ENCODE measurements at regions not wholly inside any gene's neighbourhood (a gene's known extent, or its start where the extent isn't known, plus 50 kb on each side); places are given as distances from the start of the nearest gene placed in this dataset.

GRCh38 chr5:2157372-2157771, 274.6 kb upstream of the IRX4 start:
- Histone ChIP-seq H3K27ac (ENCODE audit: low read depth, low read length) (no peak overlapping the region), H3K23ac (ENCODE audit: insufficient read length) (no peak overlapping the region), H3K56ac (replicated peaks; ENCODE audit: insufficient read length, low read depth, low read length) (no peak overlapping the region), H3K9ac (replicated peaks in 1 of 4; ENCODE audit: extremely low read depth in 1 of 4, low read depth in 3 of 4, low read length in 3 of 4) (no peak overlapping the region), H4K8ac (ENCODE audit: extremely low read depth, insufficient read depth, low read length) (no peak overlapping the region), H3K4me2 (ENCODE audit: insufficient read depth in 1 of 2, low read depth in 2 of 2, low read length in 2 of 2) (no peak overlapping the region), H3K36me3 (ENCODE audit: control insufficient read depth in 2 of 4, insufficient read depth in 4 of 4, low read length in 3 of 4) (no peaks in the 10 kb centered on the region), H2BK5ac (ENCODE audit: low read depth, low read length) (no peak overlapping the region), H3K4me1 (replicated peaks in 1 of 4; ENCODE audit: control insufficient read depth in 3 of 4, insufficient read depth in 4 of 4, low read length in 3 of 4) (no peaks in the 10 kb centered on the region), H3K18ac (ENCODE audit: extremely low read depth, low read length) (no peak overlapping the region), H2BK120ac (replicated peaks; ENCODE audit: low read depth, low read length) (no peak overlapping the region), H4K20me1 (replicated peaks in 1 of 2; ENCODE audit: control insufficient read depth in 1 of 2, insufficient read depth in 2 of 2, low read length in 2 of 2) (no peaks in the 10 kb centered on the region), H2BK12ac (ENCODE audit: low read depth, low read length) (no peak overlapping the region), H2BK15ac (ENCODE audit: low read length) (no peak overlapping the region), H4K5ac (ENCODE audit: insufficient read length, low read depth, low read length) (no peak overlapping the region), H3K4me3 (ENCODE audit: extremely low read depth in 1 of 4, insufficient read depth in 2 of 4, low read depth in 3 of 4, low read length in 4 of 4) (no peak overlapping the region), H3K9me3 (ENCODE audit: insufficient read depth in 2 of 2, low read depth in 1 of 2, low read length in 1 of 2) (no peaks in the 10 kb centered on the region), H3K27me3 (replicated peaks in 1 of 4; ENCODE audit: control insufficient read depth in 3 of 4, extremely low read depth in 1 of 4, insufficient read depth in 3 of 4, low read length in 3 of 4) (no peaks in the 10 kb centered on the region), H4K91ac (replicated peaks; ENCODE audit: insufficient read length, low read length) (no peak overlapping the region), H3K23me2 (ENCODE audit: low read depth, low read length) (peaks cover 13% of the 10 kb centered on the region; the same call in 1 of the 2 replicates), H2AFZ (ENCODE audit: low read length) (no peak overlapping the region), H3K79me2 (ENCODE audit: control insufficient read depth in 1 of 2, insufficient read depth in 2 of 2, low read length in 2 of 2) (no peaks in the 10 kb centered on the region), H3K79me1 (ENCODE audit: low read depth, low read length) (no peaks in the 10 kb centered on the region), H3K4ac (replicated peaks; ENCODE audit: insufficient read length, low read depth, low read length) (no peak overlapping the region), H2BK20ac (ENCODE audit: low read length) (no peak overlapping the region), H2AK5ac (ENCODE audit: low read depth, low read length) (no peak overlapping the region), H3K14ac (ENCODE audit: insufficient read length) (no peak overlapping the region)
- 93% methylated on average over 9 of the region's 9 CpGs; no CpG with 5 or more reads in 1 of the 2 experiments for WGBS, 2 experiments (ENCODE audit: extremely low coverage in 1 of 2, insufficient coverage in 1 of 2, insufficient read length in 1 of 2, insufficient replicate concordance in 2 of 2, low coverage in 1 of 2, low lambda C conversion rate in 2 of 2, missing lambda C conversion rate in 1 of 2)
- DNase-seq (ENCODE audit: low read depth in 1 of 2, low spot score in 2 of 2) (no peak), FAIRE-seq (no peak)
- POLR2A ChIA-PET (ENCODE audit: partially characterized antibody) = no interaction called here
- TF ChIP-seq CTBP2 (IDR thresholded peaks at IDR 0.05; ENCODE audit: borderline replicate concordance, insufficient read depth, insufficient read length, low read length) (no peak), EGR1 (IDR thresholded peaks at IDR 0.05; ENCODE audit: borderline replicate concordance, low read depth, low read length) (no peak), RAD21 (IDR thresholded peaks at IDR 0.05 in 1 of 2, conservative IDR thresholded peaks at IDR 0.05 in 1 of 2; ENCODE audit: low read depth in 2 of 2, low read length in 2 of 2) (no peak), HDAC2 (IDR thresholded peaks at IDR 0.05; ENCODE audit: borderline replicate concordance in 1 of 2, low read depth in 2 of 2, low read length in 2 of 2) (no peak), CEBPB (IDR thresholded peaks at IDR 0.05; ENCODE audit: low read depth, low read length) (no peak), EP300 (IDR thresholded peaks at IDR 0.05; ENCODE audit: borderline replicate concordance in 1 of 2, low read depth in 2 of 2, low read length in 2 of 2) (no peak), MAFK (IDR thresholded peaks at IDR 0.05; ENCODE audit: low read depth, low read length) (no peak), E2F6 (IDR thresholded peaks at IDR 0.05) (no peak), POU5F1 (IDR thresholded peaks at IDR 0.05; ENCODE audit: low read depth, low read length) (no peak), CBX8 (IDR thresholded peaks at IDR 0.05; ENCODE audit: borderline replicate concordance, low read depth, low read length) (no peak)
- CTCF ChIA-PET (ENCODE audit: partially characterized antibody) = interaction anchor here (1.0 to 2.3 kb wide), 2 partner anchors 23 to 91 kb away, joined by 3 to 7 read pairs; no protein-coding TSS in a partner anchor

Measured in H1 (cell line).